ENCODE measurements at regions not wholly inside any gene's neighbourhood (a gene's known extent, or its start where the extent isn't known, plus 50 kb on each side); places are given as distances from the start of the nearest gene placed in this dataset.

DNA sequence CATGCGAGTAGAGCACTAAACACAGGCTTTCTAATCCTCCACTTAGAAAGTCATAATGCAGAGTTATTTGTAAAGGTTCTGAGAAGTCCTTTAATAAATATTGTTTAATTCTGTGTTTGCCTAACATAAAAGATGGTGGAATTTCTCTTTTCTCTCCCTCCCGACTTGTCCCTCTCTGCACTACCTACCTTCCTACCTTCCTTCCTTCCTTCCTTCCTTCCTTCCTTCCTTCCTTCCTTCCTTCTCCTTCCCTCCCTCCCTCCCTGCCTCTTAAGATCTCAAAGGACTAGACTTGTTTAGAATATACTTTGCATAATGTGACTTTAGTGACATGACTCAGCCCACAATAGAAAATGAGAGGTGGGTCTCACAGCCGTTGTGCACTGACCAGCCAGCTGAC is 156.3 kb upstream of the TAPT1 start:
- Histone ChIP-seq H3K4me3 (ENCODE audit: low read length) (no peak overlapping the region), H3K79me2 (replicated peaks; ENCODE audit: insufficient read depth, low read length) (no peaks in the 10 kb centered on the region), H3K4me2 (ENCODE audit: low read length) (no peak overlapping the region), H3F3A (ENCODE audit: insufficient read depth, low read length, poor library complexity, severe bottlenecking) (no peaks in the 10 kb centered on the region), H3K9me2 (ENCODE audit: insufficient read depth, low read length) (no peaks in the 10 kb centered on the region), H3K36me3 (ENCODE audit: insufficient read depth, low read length) (no peaks in the 10 kb centered on the region), H3K27me3 (ENCODE audit: insufficient read depth, low read depth, low read length) (no peaks in the 10 kb centered on the region), H2AFZ (ENCODE audit: low read depth, low read length) (no peak overlapping the region), H3K9ac (ENCODE audit: low read length) (no peak overlapping the region), H3K9me3 (ENCODE audit: low read length) (no peaks in the 10 kb centered on the region), H3K27ac (ENCODE audit: low read length) (no peak overlapping the region), H4K20me1 (ENCODE audit: insufficient read depth) (no peaks in the 10 kb centered on the region)
- TF ChIP-seq, protein P1, sequence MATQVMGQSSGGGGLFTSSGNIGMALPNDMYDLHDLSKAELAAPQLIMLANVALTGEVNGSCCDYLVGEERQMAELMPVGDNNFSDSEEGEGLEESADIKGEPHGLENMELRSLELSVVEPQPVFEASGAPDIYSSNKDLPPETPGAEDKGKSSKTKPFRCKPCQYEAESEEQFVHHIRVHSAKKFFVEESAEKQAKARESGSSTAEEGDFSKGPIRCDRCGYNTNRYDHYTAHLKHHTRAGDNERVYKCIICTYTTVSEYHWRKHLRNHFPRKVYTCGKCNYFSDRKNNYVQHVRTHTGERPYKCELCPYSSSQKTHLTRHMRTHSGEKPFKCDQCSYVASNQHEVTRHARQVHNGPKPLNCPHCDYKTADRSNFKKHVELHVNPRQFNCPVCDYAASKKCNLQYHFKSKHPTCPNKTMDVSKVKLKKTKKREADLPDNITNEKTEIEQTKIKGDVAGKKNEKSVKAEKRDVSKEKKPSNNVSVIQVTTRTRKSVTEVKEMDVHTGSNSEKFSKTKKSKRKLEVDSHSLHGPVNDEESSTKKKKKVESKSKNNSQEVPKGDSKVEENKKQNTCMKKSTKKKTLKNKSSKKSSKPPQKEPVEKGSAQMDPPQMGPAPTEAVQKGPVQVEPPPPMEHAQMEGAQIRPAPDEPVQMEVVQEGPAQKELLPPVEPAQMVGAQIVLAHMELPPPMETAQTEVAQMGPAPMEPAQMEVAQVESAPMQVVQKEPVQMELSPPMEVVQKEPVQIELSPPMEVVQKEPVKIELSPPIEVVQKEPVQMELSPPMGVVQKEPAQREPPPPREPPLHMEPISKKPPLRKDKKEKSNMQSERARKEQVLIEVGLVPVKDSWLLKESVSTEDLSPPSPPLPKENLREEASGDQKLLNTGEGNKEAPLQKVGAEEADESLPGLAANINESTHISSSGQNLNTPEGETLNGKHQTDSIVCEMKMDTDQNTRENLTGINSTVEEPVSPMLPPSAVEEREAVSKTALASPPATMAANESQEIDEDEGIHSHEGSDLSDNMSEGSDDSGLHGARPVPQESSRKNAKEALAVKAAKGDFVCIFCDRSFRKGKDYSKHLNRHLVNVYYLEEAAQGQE (IDR thresholded peaks at IDR 0.05; ENCODE audit: borderline replicate concordance): no peak
- TF ChIP-seq SMC3 (conservative IDR thresholded peaks at IDR 0.05; ENCODE audit: poor library complexity) (no peak), EP300 (conservative IDR thresholded peaks at IDR 0.05; ENCODE audit: poor library complexity, severe bottlenecking) (no peak), MXI1 (conservative IDR thresholded peaks at IDR 0.05; ENCODE audit: poor library complexity, severe bottlenecking) (no peak), POLR2AphosphoS5 (IDR thresholded peaks at IDR 0.05) (no peak), RAD21 (conservative IDR thresholded peaks at IDR 0.05) (no peak), EZH2 (IDR thresholded peaks at IDR 0.05; ENCODE audit: borderline replicate concordance, insufficient read depth, low read length, poor library complexity, severe bottlenecking) (no peak), TAF1 (IDR thresholded peaks at IDR 0.05; ENCODE audit: low read depth) (no peak)
- TF ChIP-seq, protein P2, sequence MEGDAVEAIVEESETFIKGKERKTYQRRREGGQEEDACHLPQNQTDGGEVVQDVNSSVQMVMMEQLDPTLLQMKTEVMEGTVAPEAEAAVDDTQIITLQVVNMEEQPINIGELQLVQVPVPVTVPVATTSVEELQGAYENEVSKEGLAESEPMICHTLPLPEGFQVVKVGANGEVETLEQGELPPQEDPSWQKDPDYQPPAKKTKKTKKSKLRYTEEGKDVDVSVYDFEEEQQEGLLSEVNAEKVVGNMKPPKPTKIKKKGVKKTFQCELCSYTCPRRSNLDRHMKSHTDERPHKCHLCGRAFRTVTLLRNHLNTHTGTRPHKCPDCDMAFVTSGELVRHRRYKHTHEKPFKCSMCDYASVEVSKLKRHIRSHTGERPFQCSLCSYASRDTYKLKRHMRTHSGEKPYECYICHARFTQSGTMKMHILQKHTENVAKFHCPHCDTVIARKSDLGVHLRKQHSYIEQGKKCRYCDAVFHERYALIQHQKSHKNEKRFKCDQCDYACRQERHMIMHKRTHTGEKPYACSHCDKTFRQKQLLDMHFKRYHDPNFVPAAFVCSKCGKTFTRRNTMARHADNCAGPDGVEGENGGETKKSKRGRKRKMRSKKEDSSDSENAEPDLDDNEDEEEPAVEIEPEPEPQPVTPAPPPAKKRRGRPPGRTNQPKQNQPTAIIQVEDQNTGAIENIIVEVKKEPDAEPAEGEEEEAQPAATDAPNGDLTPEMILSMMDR (IDR thresholded peaks at IDR 0.05; ENCODE audit: poor library complexity, severe bottlenecking): no peak

DNA sequence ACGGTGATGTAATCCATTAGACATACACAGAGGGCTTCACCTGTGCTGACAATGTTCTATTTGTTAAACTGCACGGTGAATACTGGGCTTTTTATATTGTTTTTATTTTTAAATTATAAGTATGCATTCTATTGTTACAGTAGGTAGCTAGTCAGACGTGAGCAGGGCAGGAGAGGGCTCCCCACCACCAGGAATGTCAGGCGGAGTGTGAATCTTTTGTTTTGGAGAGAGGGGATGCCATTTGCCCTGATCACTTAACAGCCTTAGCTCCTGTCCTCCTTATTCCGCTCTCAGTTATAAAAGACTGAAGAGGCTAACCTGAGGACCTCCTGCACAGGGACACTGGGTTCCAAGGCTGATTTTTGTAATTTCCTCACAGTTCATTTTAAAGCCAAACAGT is 151.6 kb upstream of the TAPT1 start:
- no peaks in the 10 kb centered on the region for H4K20me1 ChIP-seq (ENCODE audit: insufficient read depth)
- H3K9ac ChIP-seq (ENCODE audit: low read length): no peak overlapping the region
- H2AFZ ChIP-seq (ENCODE audit: low read depth, low read length): no peak overlapping the region

More for the DNA sequence above, 151.6 kb upstream of the TAPT1 start:
- no peaks in the 10 kb centered on the region for H3F3A ChIP-seq (ENCODE audit: insufficient read depth, low read length, poor library complexity, severe bottlenecking)
- H3K4me3 ChIP-seq (ENCODE audit: low read length): no peak overlapping the region
- no peak overlapping the region for H3K27ac ChIP-seq (ENCODE audit: low read length)
- TF ChIP-seq, protein P1 (IDR thresholded peaks at IDR 0.05; ENCODE audit: borderline replicate concordance): no peak
- TF ChIP-seq, protein P2 (IDR thresholded peaks at IDR 0.05; ENCODE audit: poor library complexity, severe bottlenecking): no peak
- TF ChIP-seq POLR2AphosphoS5 (IDR thresholded peaks at IDR 0.05): no peak
- H3K79me2 ChIP-seq (replicated peaks; ENCODE audit: insufficient read depth, low read length): no peaks in the 10 kb centered on the region
- H3K9me2 ChIP-seq (ENCODE audit: insufficient read depth, low read length): no peaks in the 10 kb centered on the region
- no peaks in the 10 kb centered on the region for H3K27me3 ChIP-seq (ENCODE audit: insufficient read depth, low read depth, low read length)
- H3K9me3 ChIP-seq (ENCODE audit: low read length): no peaks in the 10 kb centered on the region
- no peak overlapping the region for H3K4me2 ChIP-seq (ENCODE audit: low read length)
- no peaks in the 10 kb centered on the region for H3K36me3 ChIP-seq (ENCODE audit: insufficient read depth, low read length)
